GM18909 (cell line): ENCODE measurements at regions not wholly inside any gene's neighbourhood (a gene's known extent, or its start where the extent isn't known, plus 50 kb on each side); places are given as distances from the start of the nearest gene placed in this dataset.
"Not testable (repeated sequence)": the region's sequence is repeated elsewhere in the genome, so short reads cannot be mapped to it uniquely, and the experiment has no call there.

Experiments used
- ATAC-seq: cut with Tn5 transposase; IDR thresholded peaks from one replicate; pipeline ENCODE4 v1.9.1; 2021; ENCODE audit warnings: mild to moderate bottlenecking; ENCODE audit not compliant: unreplicated experiment, poor library complexity

- no peak for ATAC-seq
These were observed 244.9 kb downstream of the SEMA3D start for GRCh38 chr7:84941936-84942335.

GRCh38 chr7:84941291-84941690 is 245.6 kb downstream of the SEMA3D start:
- no peak for ATAC-seq

DNA sequence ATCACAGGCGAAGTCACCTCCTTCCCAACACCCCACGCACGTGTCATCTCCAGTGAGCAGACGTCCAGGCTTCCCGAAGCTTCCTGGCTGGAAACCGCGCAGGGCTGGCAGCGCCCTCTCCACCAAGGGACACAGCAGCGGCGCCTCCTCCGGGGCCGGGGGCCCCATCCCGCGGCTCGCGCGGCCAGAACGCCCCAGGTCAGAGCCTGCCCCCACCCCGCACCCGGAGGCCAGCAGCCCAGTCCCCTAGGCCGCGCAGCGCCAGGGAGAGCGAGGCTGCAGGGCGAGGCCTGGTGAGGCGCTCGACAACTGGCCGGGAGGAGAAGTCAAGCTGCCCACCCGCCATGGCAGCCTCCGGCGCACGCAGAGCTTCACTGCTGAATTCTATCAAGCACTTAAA is 247.0 kb downstream of the SEMA3D start:
- ATAC-seq: no peak

DNA sequence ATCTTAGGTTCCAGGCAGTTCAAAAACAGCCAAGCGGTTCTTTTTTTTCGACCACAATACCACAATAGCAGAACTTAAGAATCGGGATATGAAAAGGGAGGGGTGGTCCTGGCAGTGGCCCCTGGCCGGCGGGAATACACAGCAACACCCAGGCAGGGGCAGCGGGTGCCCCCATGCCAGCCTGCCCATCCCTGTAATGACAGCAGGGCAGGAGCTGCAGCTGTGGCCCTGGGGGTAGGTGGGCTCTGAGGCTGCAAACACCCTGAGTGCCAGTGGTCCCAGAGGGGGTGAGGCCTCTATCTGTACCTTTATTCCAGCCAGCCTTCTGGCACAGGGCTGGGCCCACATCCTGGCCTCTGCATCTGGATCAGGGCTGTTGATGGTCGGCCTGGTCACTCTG is 247.4 kb downstream of the SEMA3D start:
- no peak for ATAC-seq

- no peak for ATAC-seq
These were observed 262.5 kb downstream of the SEMA3D start for GRCh38 chr7:84924353-84924752.

- ATAC-seq: no peak
These were observed 263.5 kb downstream of the SEMA3D start for GRCh38 chr7:84923348-84923747.

GRCh38 chr7:84921154-84921553 is 265.7 kb downstream of the SEMA3D start:
- no peak for ATAC-seq

DNA sequence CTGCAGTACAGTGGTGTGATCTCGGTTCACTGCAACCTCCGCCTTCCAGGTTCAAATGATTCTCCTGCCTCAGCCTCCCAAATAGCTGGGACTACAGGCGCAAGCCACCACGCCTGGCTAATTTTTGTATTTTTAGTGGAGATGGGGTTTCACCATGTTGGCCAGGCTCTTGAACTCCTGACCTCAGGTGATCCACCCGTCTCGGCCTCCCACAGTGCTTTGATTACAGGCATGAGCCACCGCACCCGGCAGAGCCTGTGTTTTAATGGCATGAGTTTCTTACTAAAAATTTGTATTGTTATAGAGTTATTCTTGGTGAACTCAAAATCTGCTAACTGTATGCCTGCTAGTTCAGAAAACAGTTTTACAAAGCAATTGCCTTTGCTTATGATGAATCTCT is 269.9 kb downstream of the SEMA3D start:
- ATAC-seq: not testable (repeated sequence)

- no peak for ATAC-seq
These were observed 270.7 kb downstream of the SEMA3D start for GRCh38 chr7:84916161-84916560.

- no peak for ATAC-seq
These were observed 272.3 kb downstream of the SEMA3D start for GRCh38 chr7:84914598-84914997.

DNA sequence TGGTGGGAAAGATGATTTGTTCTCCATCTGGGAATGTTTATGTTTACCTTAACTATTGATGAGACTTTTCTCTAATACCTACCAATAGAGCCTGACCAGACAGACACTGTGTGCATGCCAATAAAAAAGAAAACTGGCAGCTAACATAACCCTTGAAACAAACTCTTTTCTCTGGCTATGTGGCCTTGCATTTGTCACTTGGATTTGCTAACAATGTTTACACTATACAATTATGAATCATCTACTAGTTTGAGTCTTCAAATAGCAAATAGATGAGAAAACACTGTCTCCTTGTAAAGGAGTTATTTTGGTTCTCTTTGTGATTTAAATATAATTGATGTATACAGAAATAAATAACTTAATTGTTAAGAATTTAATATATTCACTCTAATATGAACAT is 273.1 kb downstream of the SEMA3D start:
- ATAC-seq: no peak

- ATAC-seq: no peak
These were observed 273.7 kb downstream of the SEMA3D start for GRCh38 chr7:84912993-84913635.

- no peak for ATAC-seq
These were observed 274.3 kb downstream of the SEMA3D start for GRCh38 chr7:84912537-84912936.

DNA sequence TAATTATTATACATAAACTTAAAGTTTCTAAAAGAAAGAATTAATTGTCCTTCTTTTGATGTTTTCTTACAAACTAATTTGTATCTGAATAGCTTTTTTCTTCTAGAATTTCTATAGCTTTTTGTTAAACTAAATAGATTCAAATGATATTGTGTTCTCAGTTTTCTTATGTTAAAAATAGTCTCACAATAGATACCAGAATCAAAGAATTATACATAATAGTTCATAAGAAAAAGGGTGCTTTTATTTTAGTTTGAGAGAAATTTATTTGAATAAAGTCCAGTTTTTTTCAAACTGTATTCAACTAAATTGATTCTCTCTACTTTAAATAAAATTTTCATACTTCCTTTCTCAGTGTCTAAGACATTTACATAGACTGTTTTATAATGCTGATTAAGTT is 274.8 kb downstream of the SEMA3D start:
- ATAC-seq: no peak

- ATAC-seq: no peak
These were observed 275.8 kb downstream of the SEMA3D start for GRCh38 chr7:84911077-84911476.

DNA sequence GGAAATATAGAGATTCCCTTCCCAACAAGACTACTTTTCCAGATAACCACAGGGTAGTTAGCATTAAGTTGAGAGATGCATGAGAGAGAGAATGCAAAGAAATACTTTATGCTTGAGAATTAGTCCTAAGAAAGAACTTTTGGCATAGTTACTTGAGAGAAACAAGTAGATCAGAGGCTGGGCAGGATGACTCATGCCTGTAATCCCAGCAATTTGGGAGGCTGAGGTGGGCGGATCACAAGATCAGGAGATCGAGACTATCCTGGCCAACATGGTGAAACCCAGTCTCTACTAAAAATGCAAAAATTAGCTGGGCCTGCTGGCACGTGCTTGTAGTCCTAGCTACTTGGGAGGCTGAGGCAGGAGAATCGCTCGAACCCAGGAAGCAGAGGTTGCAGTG is 276.5 kb downstream of the SEMA3D start:
- ATAC-seq: not testable (repeated sequence)

DNA sequence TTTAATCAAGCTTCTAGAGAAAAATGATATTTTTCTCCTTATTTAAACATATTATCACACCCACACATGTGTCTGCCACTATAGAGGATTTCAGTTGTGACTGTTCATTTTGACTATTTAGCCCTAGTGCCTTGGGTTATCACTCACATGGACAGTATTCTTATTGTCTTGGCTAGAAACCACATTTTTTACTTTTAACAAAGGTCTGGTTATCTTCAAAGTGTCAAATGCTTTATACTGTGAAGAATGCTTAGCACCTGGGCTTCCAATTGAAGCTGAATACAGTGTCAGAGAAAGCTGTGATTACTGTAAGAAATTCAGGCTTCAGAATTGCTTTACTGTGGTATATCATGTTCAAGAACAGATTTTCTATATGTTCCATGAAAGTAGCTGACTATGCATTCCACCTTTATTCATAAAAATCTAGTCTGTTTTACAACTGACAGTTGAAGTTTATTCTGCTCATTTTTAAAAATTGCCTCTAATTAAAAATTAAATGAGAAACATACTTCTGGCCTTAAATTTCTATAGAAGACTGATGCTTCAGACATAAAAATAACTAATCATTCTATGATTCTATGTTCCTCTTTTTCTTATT is 278.6 kb downstream of the SEMA3D start:
- ATAC-seq: no peak

DNA sequence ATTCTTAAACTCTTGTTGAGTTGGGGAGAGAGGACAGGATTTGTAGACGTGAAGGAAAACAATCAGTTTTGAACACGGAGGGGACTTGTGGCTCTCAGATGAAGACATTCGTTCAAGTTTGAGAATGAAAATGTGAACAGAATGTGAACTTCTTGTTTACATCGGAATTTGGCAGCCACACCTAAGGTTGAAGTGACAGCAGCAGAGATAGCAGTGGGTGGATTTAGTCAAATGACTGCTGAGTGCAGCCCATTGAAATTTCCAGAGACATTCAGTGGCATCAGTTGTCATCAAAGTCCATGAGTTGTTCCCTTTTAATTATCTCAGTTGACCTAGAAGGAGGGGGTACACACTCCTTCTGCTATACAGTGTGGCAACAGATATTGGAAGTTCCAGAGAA is 280.0 kb downstream of the SEMA3D start:
- no peak for ATAC-seq

DNA sequence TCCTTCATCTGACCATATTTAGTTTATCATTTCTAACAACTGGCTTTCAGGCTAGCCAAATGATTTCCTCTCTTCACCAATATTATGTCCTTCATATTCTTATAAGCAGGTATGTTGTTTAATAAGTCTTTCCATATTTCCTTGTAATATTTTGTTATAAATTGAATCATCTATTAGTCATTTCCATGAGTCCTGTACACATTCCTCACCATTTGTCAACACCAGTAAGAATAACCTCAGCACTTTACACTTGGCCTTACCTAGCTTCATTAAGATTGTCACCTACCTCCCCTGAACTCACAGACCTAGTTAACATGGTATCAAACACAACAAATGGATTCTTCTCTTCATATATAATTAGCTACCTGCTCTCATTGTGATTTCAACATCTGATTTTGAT is 282.3 kb downstream of the SEMA3D start:
- no peak for ATAC-seq

- no peak for ATAC-seq
These were observed 285.5 kb downstream of the SEMA3D start for GRCh38 chr7:84901366-84901765.

- ATAC-seq: no peak
These were observed 286.6 kb downstream of the SEMA3D start for GRCh38 chr7:84900215-84900614.

GRCh38 chr7:84895563-84895962 is 291.3 kb downstream of the SEMA3D start:
- no peak for ATAC-seq
